Transverse colon (tissue), 4 donors: ENCODE measurements at regions not wholly inside any gene's neighbourhood (a gene's known extent, or its start where the extent isn't known, plus 50 kb on each side); places are given as distances from the start of the nearest gene placed in this dataset.

Experiments
- CTCF ChIP-seq, 5 experiments: fragments of 200-600 bp in 3 of 5; fragments of 450-650 bp in 2 of 5; sonication (generic) in 3 of 5; IDR thresholded peaks; 1 replicate in 2 of 5; 2 replicates in 3 of 5; pipeline ENCODE4 v1.5.1; 2016 to 2017; ENCODE audit warnings: antibody characterized with exemption in 5 of 5, inconsistent platforms in 3 of 5, mild to moderate bottlenecking in 2 of 5, moderate library complexity in 1 of 5
- POLR2AphosphoS5 ChIP-seq, 3 donors: sonication (generic); formaldehyde crosslinking; IDR thresholded peaks; one replicate each; pipeline ENCODE4 v1.6.1; 2016; ENCODE audit warnings: antibody characterized with exemption in 3 of 3

GRCh38 chr5:124052201-124052600 is 540.2 kb downstream of the CSNK1G3 start:
- TF ChIP-seq CTCF (IDR thresholded peaks at IDR 0.05), result no peak
- TF ChIP-seq POLR2AphosphoS5 (IDR thresholded peaks at IDR 0.05), result no peak
